DMS79 treated with DMSO at 0.1 percent for 48 hours (cell line): ENCODE measurements at regions not wholly inside any gene's neighbourhood (a gene's known extent, or its start where the extent isn't known, plus 50 kb on each side); places are given as distances from the start of the nearest gene placed in this dataset.

Experiments used
- DNase-seq: peaks from one replicate; lab custom pipeline; 2025; lab: John Stamatoyannopoulos, UW

DNA sequence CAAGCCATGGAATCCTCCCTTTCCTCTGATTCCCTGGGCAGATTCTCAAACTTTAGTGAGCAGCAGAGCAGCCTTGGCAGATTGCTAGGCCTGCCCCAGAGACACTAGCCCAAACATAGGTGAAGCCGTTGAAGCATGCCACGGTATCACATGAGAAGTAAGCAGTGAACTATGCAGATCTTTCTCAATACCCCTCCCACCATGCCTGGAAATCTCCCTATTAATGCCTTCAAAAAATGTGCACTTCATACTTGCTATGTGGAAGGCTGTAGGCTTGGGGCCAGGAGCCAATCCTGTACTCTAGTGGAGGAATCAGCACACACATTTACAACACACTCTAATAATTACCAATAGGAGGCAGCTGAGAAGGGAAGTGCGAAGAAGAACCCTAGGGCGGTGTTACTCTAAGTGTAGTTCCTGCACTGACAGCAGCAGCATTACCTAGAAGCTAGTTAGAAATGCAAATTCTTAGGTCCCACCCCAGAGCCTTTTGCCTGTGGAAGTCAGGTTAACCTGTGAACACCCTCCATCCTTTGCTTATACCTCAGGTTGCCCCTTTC, 305.1 kb upstream of the SPRED2 start:
- DNase-seq: no peak

DNA sequence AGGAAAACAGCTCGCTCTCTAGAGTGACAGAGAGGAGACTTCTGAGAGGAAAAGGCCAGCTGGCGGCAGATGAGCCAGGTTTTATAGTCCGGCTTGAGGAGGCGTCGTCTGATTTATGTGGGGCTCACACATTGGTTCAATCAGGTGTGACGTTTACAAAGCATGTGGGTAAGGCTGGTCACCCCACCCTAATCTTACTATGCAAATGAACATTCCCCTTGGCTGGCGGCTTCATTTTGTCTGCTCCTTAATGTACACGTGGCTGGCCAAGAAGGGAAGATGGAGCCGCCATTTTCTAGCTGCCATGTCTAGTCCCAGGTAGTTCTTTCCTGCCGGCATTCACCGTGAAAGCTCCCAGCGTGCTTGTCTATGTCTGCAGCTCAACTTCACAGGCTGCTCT, 299.1 kb upstream of the SPRED2 start:
- no peak for DNase-seq

DNA sequence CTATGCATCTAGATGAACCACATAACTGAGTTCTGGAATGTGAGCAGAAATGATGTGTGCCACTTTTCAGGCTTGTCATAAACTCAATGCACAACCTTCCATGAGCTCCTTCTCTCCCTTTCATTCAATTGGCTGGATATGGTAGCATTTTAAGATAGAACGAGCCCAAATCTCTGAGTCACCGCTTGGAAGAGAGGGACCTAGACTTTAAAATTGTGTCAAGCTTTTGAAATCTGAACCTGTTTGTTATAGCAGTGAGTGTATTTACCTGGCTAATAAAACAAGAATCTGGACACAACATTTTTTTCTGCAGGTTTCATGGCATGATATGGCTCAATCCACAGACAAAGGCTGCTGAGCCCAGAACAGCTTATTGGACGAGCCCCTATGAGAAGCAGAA, 297.8 kb upstream of the SPRED2 start:
- no peak for DNase-seq

DNA sequence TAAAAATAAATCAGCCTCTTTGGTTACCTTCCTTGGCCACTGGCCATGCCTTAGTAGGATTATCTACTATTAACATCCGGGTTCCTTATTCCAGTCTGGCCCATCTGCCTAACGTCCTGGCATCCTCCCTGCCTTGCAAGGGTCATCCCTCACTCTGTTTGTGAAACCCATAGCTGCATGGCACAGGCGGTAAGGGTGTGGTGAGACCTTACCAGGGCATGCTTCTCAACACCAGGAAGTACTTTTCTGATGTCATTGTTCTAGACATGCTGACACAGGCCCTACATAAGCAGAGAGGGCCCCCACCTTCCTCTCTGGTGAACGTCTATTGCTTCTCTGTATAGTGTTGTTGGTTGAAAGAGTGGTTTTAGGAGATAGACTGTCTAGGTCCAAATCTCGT, 296.8 kb upstream of the SPRED2 start:
- DNase-seq: no peak

DNA sequence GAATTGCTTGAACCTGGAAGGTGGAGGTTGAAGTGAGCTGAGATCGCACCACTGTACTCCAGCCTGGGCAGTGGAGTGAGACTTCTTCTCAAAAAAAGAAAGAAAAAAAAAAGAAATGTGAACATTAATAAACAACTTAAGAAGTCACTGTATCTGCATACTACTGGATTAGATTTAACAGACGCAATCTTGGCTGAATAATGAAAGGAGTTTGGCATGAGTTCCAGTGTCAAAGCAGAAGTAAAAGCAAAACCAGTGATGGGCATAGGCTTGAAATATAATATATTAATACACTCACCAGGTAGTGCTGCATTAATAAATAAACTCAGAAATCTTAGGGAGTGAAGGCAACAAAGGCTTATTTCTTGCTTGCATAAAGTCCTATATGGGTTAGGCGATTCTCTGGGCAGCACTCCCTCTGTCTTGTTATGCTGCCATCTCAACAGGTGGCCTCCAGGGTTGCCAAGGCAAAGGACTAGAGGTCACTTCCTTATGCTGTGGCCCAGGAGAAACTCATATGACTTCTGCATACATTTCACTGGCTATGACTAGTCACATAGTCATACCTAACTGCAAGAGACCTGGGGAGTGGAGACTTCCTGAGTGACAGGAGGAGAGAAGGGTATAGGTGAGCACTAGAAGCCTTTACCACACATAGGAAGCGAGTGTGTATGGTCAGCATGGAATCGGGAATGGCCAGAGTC, 296.2 kb upstream of the SPRED2 start:
- DNase-seq: no peak

DNA sequence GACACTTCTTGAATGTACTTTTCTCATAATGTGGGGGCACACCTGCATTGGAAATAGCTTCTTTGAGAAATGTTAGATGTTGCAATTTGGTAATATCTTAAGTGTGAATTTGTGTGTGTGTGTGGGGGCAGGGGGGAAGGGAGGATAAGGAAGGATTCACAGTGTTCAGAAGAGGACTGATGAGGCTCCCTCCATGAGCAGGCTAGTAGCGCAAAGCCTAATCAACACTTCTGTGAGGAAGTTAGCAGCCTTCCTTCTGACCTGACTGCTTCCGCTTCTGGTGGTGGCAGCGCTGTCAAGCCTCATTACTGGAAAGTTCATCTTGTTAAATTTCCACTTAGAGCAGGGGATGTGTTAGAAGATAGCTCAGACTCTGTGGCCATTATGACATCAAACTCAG, 295.4 kb upstream of the SPRED2 start:
- DNase-seq: no peak

DNA sequence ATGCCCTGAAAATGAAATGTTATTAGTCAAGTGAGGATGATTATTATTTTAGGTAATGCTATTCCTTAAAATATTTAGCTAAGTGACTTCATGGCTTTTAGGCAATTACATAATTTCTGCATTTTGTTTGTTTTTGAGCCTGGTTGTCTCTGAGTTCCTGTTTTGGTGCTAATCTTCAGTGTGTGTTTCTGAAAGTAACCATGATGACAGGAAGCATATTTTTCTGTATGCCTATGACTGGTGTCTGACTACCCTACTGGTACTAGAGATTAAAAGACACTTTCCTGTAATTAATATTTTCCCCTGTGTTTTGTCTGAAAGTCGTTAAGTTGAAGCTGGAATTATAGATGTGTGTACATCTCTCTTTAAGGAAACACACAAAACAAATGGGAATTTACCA, 295.0 kb upstream of the SPRED2 start:
- DNase-seq: no peak

DNA sequence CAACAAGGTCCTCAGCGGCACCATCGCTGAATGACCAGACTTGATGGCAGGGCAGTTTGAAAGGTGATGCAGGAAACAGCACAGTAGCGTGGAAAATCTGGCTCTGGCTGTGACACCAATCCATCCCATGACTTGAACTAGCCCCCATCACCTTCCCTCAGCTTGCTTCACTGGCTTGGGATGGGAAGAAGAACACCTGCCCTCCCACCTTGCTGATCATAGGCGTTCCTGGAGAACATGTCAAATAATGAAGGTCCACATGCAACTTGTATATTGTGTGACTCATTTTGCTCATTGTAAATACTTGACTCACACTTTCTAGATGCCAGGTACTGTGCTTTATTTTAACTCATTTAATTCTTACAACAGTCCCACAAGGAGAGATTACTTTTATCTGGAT, 292.4 kb upstream of the SPRED2 start:
- DNase-seq: no peak

DNA sequence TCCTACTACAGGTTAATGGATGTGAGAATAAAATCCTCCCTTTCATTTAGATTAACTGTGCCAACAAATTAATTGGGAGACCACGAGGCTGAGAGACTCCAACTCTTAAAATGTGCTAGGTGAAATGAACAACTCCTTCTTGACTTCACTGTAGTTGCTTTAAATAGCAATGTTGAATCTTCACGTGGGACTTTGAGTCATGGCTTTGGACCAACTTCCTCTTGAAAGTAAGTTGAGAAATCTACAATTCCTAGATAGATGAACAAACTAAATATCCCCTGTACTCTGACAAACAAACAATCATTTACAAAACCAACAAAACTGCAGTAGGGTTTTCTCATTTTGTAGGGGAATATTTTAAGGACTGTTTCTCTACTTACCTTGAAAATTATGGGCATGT, 291.9 kb upstream of the SPRED2 start:
- DNase-seq: no peak

DNA sequence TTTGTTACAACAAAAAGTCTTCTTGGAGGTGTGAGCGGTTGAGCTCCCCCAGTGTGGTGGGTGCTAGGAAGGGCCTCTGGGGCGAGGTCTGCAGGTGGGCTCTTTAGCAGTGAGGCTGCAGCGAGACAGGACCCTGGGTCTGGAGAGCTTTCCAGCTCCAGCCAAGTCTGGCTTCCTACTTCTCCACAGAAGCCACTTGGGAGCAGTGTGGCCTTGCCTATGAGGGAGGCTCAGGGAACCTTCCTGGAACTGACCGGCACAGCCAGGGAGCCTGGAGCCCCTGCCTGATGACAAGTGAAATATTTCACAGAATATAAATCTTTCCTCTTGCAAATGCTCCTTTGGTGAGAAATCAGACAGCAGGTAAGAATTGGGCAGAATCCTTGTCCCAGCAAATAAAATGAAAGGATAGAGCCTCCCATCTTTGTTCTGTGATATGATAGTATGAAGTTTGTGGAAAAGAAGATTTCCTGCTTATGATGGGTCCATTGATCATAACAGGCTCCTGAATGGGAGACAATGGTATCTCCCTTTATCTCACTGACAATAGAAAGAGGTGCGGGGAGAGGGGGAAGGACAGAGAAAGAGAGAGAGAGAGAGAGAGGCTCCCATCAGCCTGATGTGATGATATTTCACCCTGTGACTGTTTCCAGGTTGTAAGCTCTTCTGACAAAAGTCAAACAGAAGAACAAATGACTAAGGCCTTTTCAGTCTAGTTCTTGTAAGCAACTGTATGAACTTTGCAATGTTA, 289.8 kb upstream of the SPRED2 start:
- DNase-seq: no peak

DNA sequence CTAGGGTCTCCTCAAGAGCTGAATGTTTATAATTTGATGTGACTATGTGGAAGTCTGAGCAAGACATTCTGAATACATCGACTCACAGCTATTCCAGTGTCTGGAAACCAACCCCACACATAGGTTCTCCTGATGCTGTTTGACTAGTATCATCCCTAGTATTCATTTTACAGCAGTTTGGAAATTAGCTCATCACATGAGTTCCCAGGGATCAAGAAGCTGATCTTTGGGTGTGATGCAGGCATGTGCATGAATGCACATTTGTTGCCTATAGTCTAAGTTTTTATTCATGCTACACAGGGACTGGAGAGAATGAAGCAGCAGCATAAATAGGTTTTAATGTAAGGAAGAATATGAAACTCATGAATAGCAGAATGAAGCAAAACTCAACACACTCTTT, 284.3 kb upstream of the SPRED2 start:
- no peak for DNase-seq

DNA sequence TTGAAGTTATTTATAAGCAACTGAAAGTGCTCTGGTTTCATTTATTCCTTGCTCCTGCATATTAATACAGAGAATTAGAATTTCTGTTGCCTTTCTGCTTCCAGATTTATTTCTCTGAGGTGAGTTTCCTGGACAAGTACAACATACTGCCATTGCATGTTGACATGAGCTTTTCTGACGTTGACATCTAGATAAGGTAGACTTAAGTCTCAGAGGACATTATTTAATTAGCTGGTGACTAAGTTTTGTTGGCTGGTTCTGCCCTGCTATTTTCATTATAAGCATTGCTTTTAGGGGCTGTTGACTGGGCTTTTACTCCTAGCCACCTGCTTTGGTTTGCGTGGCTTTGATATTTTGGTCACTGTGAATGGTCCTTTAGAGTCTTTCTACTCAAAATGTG, 282.9 kb upstream of the SPRED2 start:
- DNase-seq: no peak

DNA sequence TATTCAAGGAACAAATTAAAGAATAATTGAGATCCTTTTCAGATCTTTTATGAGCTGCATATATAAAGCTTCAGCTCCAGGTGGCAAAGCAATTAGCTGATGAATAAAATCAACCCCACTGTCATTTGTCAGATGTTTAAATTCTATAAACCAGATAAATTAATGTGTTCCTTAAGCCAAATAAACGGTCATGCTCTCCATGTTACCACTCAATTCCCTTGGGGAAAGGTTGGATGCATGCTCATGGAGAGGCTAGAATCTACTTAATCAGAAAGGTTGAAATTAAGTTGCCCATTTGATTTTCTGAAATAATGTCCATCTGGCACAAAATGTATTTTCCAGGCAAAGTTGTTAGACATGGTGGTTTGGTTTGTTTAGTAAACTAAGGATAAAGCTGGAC, 282.5 kb upstream of the SPRED2 start:
- DNase-seq: no peak

DNA sequence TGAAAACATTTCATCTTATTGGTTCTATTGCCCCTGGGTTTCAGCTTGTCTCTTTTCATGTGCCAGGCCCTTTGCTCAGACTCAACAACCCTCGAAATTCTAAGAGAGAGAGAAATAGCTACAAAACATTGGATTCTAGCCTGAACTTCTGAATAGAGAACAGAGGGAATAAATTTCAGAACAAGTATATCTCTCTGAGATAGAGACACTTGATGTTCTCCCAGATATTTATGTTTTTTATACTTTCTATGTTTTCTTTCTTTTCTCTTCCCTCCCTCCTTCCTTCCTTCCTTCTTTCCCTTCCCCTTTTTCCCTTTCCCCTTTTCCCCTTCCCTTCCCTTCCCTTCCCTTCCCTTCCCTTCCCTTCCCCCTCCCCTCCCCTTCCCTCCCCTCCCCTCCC, 279.5 kb upstream of the SPRED2 start:
- DNase-seq: no peak

DNA sequence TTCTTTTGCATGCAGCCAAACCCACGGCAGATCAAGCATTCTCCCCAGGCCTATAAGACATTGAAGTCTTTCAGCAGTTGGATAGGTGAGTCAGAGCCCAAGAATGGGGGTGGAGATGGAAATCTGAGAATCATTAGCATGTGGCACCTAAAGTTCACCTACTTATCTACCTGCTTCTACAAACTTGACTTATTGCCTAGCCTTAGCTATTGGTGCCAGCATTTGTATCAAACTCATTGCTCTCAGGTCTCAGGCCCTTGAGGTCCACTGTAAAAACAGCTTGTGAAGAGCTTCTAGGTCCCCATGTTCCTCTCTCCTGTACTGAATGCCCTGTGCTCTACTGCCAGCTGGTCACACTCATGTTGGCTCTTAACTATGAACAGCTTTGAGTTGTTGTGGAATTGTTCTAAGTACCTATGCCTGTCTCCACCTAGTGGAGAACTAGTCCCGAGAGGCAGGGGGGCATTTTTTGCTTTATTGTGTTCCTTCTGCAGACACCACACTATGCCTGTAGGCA, 278.4 kb upstream of the SPRED2 start:
- peak; percentile 14 for DNase-seq

DNA sequence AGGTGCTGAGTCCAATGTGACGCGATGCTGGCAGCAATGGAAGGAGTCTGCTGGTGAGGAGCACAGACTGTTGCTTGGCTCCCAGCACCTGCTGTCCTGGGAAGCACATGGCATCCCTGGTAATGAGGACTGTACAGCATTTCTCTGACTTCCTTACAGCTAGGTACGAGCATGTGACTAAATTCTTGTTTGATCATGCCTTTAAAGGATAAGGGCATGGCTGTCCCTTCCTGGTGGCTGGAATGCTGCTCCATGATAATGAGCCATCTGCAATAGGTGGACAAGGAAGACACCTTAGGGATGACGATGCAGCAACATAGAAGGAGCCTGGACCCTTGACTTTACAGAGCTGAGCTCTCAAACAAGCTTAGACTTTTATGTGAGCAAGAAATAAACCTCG, 278.0 kb upstream of the SPRED2 start:
- DNase-seq: no peak

DNA sequence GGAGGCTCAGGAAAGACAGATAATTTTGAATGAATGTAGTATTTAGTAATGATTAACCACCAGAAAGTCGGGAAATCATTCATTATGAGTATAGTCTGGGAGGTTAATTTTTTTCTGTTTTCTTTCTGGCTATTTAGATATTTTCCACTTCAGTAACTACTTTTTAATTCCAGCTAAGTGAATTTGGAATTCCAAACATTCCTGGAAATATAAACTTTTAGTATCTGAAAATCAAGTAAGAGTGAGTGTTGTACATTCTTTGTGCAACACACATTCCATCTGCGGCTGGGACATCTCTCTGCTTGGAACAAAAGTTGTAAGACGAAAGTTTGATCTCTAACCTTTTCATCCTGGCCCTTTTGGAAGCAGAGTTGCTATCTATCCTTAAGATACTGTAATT, 275.7 kb upstream of the SPRED2 start:
- DNase-seq: no peak

DNA sequence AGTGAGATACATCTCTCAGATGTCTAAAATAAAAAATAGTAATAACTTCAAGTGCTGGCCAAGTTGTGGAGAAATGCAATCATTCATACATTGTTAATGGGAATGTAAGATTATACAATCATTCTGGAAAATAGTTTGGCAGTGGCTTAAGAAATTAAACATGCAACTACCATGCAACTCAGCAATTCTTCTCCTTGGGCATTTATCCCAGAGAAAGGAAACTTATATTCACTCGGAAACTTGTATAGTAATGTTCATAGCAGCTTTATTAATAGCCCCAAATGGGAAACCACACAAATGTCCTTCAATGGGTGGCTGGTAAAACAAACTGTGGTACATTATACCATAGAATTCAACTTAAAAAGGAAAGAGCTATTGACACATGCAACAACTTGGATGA, 274.0 kb upstream of the SPRED2 start:
- DNase-seq: no peak

DNA sequence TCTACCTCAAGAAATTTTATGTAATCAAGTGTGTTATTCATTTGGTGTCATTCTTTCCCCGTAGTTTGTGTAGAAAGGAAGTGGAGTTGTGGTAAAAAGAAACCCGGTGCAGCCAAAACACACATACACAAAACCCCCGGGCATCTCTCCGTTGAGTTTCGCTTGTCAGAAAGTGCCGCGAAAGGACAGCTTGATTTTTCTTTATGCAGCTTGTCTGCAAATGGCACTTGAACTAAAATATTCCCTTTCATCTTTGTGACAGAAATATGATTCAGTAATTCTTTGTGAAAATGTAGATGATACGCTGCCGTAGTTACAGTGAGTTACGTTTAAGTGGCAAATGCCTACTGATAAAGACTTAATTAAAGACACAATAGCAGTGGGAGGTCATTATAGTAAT, 268.8 kb upstream of the SPRED2 start:
- no peak for DNase-seq

DNA sequence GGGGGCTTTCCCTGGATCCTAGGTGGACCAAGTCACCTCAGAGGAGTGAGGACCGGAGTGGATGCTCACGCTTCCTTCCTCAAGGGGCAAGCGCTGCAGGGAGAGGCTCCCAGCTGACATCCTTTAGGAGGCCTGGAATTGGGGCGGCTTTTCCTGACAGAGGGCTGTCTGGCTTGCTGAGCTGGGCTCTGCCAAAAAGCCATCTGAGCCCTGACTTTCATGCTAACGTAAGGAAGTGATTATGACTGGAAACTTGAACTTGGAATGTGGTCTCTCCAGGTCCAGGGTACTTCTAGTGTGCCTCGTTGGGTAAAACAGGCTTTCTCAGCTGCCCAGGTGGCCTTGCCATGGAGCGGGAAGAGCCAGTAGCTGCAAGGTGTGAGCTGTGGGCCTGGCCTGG, 268.3 kb upstream of the SPRED2 start:
- no peak for DNase-seq

DNA sequence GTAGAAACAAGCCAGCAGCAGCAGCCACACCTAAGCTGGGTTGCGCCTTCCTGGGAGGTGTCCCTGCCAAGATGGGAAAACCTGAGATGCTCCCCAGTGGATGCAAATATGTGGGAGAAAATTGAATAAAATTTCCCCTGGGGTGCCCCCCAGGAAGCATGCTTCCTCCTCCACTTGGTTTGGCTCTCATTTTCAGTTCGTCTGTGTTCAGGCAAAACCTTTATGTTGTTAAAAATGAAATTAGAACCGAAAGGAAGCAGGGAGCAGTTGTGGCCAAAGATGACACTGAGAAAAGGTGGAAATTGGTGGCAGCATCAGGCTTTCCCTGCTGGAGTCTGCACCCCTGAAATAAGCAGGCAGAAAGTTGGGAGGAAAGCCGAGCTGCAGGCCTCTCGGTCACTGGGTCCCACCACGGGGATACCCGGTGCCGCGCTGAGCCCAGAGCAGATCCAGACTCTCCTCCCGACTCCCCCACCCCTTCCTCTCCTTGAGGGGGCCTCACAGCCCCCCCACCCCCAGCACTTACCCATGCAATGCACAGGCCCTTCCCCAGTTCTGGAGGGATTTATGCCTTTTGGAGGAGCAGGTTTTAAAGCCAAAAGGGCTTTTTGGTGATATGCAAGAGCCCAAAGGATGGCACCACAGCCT, 267.7 kb upstream of the SPRED2 start:
- DNase-seq: no peak

DNA sequence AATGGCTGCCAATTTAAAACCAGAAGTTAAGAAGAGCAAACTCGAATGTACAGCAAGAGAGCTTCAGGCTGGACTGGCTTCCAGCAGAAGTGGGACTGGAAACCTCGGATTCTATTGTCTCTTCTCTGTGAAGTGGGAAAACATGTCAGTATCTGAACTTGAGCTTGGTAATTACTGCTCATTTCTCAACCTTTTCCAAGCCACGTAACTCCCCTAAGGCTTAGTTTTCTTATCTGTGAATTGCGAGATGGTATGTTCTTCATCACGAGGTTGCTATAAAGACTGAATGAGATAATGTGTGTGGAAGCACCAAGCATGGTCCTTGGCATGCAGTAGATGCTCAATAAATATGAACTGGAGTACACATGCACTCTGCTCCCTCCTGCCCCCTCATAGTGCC, 259.4 kb upstream of the SPRED2 start:
- DNase-seq: no peak
